BLaER1 treated with 17β-estradiol and CSF1 and Interleukin-3, amounts not matched to agents 10 nM and 100 nM (cell line): ENCODE measurements at regions not wholly inside any gene's neighbourhood (a gene's known extent, or its start where the extent isn't known, plus 50 kb on each side); places are given as distances from the start of the nearest gene placed in this dataset.
"Not testable (repeated sequence)": the region's sequence is repeated elsewhere in the genome, so short reads cannot be mapped to it uniquely, and the experiment has no call there.

Experiments
- H3K27ac ChIP-seq, 11 experiments: shearing (Covaris generic); formaldehyde crosslinking; 2 replicates each; pipeline ENCODE4 v1.8.1; 2022
- H3K27me3 ChIP-seq, 11 experiments: shearing (Covaris generic); formaldehyde crosslinking; 2 replicates each; pipeline ENCODE4 v1.8.1; 2022
- H3K36me3 ChIP-seq, 11 experiments: shearing (Covaris generic); formaldehyde crosslinking; 2 replicates each; pipeline ENCODE4 v1.8.1; 2022
- H3K4me1 ChIP-seq, 10 experiments: shearing (Covaris generic); formaldehyde crosslinking; 2 replicates each; pipeline ENCODE4 v1.8.1; 2022
- H3K4me2 ChIP-seq, 11 experiments: shearing (Covaris generic); formaldehyde crosslinking; 2 replicates each; pipeline ENCODE4 v1.8.1; 2022
- H3K4me3 ChIP-seq, 10 experiments: shearing (Covaris generic); formaldehyde crosslinking; 2 replicates each; pipeline ENCODE4 v1.8.1; 2022
- H3K9ac ChIP-seq, 11 experiments: shearing (Covaris generic); formaldehyde crosslinking; 2 replicates each; pipeline ENCODE4 v1.8.1; 2022
- H3K9me3 ChIP-seq, 11 experiments: shearing (Covaris generic); formaldehyde crosslinking; replicated peaks in 1 of 11; 2 replicates each; pipeline ENCODE4 v1.8.1; 2022
- H4K20me1 ChIP-seq, 11 experiments: shearing (Covaris generic); formaldehyde crosslinking; 2 replicates each; pipeline ENCODE4 v1.8.1; 2022
- Cebpa-rat ChIP-seq, 11 experiments: shearing (Covaris generic); IDR thresholded peaks; 2 replicates each; pipeline ENCODE4 v1.8.1; 2022

- Histone ChIP-seq H3K9me3 (no peaks in the 10 kb centered on the region), H3K27ac (no peak overlapping the region), H3K4me1 (no peaks in the 10 kb centered on the region), H3K9ac (no peak overlapping the region), H3K27me3 (no peaks in the 10 kb centered on the region), H3K36me3 (no peaks in the 10 kb centered on the region), H3K4me2 (no peak overlapping the region), H4K20me1 (no peaks in the 10 kb centered on the region), H3K4me3 (no peak overlapping the region)
- TF ChIP-seq Cebpa-rat (IDR thresholded peaks at IDR 0.05): no peak
Observed at GRCh38 chr4:177528620-177529019, 86.4 kb upstream of the AGA start.

GRCh38 chr4:177530561-177530960 is 88.3 kb upstream of the AGA start:
- H3K27ac ChIP-seq: no peak overlapping the region
- no peak for TF ChIP-seq Cebpa-rat (IDR thresholded peaks at IDR 0.05)
- no peak overlapping the region for H3K4me3 ChIP-seq
- H3K9ac ChIP-seq: no peak overlapping the region
- H3K4me2 ChIP-seq: no peak overlapping the region
- no peaks in the 10 kb centered on the region for H3K36me3 ChIP-seq
- no peaks in the 10 kb centered on the region for H3K27me3 ChIP-seq
- no peaks in the 10 kb centered on the region for H3K9me3 ChIP-seq
- H3K4me1 ChIP-seq: no peaks in the 10 kb centered on the region
- H4K20me1 ChIP-seq: no peaks in the 10 kb centered on the region

GRCh38 chr4:177532358-177532757 is 90.1 kb upstream of the AGA start:
- no peaks in the 10 kb centered on the region for H3K9me3 ChIP-seq
- no peak overlapping the region for H3K4me3 ChIP-seq
- no peaks in the 10 kb centered on the region for H3K36me3 ChIP-seq
- H3K4me1 ChIP-seq: no peaks in the 10 kb centered on the region
- no peak overlapping the region for H3K27ac ChIP-seq
- H3K4me2 ChIP-seq: no peak overlapping the region
- no peak for TF ChIP-seq Cebpa-rat (IDR thresholded peaks at IDR 0.05)
- H3K9ac ChIP-seq: no peak overlapping the region
- H3K27me3 ChIP-seq: no peaks in the 10 kb centered on the region
- H4K20me1 ChIP-seq: no peaks in the 10 kb centered on the region

DNA sequence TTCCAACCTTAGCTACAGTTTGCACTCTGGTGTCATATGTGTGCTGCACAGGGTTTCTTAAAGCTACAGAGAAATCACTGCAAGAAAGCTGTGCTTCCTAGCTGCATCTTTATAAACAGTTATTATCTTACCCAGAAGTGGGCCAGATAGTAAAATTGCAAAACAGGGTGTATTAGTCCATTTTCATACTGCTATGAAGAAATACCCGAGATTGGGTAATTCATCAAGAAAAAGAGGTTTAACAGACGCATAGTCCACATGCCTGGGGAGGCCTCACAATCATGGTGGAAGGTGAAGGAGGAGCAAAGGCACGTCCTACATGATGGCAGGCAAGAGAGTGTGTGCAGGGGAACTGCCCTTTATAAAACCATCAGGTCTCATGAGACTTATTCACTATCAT is 92.6 kb upstream of the AGA start:
- not testable (repeated sequence) for H3K9ac ChIP-seq, H4K20me1 ChIP-seq, H3K4me1 ChIP-seq, H3K36me3 ChIP-seq, H3K4me2 ChIP-seq, H3K4me3 ChIP-seq, H3K27me3 ChIP-seq, H3K27ac ChIP-seq, H3K9me3 ChIP-seq

DNA sequence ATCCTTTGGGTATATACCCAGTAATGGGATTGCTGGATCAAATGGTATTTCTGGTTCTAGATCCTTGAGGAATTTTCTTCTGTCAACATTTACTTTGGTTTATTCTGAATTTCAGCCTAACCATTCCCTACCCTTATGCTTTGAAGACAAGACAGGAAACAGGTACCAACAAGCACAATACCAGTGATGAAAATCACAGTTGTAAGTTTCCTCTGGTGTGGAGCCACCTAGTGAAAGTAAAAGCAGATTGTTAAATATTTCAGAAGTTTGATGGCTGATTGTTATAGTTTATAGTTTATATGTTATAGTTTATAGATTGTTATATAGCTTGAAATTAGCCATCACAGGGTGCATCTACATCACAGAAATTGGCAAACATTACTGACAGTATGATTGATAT is 104.5 kb upstream of the AGA start:
- no peaks in the 10 kb centered on the region for H3K4me1 ChIP-seq
- H3K9ac ChIP-seq: no peak overlapping the region
- H4K20me1 ChIP-seq: no peaks in the 10 kb centered on the region
- H3K9me3 ChIP-seq: peaks cover 0 to 1% (median 0%) of the 10 kb centered on the region in 11 experiments; a peak in 6 of 22 replicates
- no peak overlapping the region for H3K4me2 ChIP-seq
- H3K36me3 ChIP-seq: no peaks in the 10 kb centered on the region
- H3K27ac ChIP-seq: no peak overlapping the region
- no peak for TF ChIP-seq Cebpa-rat (IDR thresholded peaks at IDR 0.05)
- H3K27me3 ChIP-seq: no peaks in the 10 kb centered on the region
- H3K4me3 ChIP-seq: no peak overlapping the region

- no peak overlapping the region for H3K27ac ChIP-seq
- no peaks in the 10 kb centered on the region for H3K4me1 ChIP-seq
- no peak overlapping the region for H3K4me2 ChIP-seq
- no peak for TF ChIP-seq Cebpa-rat (IDR thresholded peaks at IDR 0.05)
- H3K27me3 ChIP-seq: no peaks in the 10 kb centered on the region
- no peak overlapping the region for H3K9ac ChIP-seq
- H4K20me1 ChIP-seq: no peaks in the 10 kb centered on the region
- no peaks in the 10 kb centered on the region for H3K9me3 ChIP-seq
- H3K36me3 ChIP-seq: no peaks in the 10 kb centered on the region
- H3K4me3 ChIP-seq: no peak overlapping the region
Observed at GRCh38 chr4:177547985-177548384, 105.7 kb upstream of the AGA start.

DNA sequence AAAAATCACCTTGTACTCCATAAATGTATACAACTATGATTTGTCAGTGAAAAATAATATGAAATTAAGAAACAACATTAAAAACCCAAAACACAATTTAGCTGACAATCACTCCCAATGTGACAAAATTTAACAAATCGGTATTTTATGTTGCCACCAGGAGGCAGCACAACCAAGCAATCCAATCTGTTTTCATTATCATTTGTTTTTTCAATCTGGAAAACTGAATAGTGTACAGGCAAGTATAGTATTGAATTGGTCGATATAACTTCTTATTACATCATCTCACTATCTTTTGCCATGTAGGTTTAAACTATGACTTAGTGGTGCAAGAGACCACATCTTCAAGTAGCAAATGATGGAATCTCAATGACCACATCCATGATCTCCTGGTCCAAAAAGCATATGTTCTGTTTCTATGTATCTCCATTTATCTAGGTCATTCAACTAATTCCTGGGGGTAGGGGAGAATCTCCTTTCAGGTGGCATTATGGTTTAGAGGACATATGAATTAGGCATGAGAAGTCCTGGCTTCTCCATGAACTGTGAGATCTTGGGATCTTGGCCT is 112.9 kb upstream of the AGA start:
- TF ChIP-seq Cebpa-rat (IDR thresholded peaks at IDR 0.05): no peak
- Histone ChIP-seq H3K4me1 (no peaks in the 10 kb centered on the region), H3K4me3 (no peak overlapping the region), H3K27ac (no peak overlapping the region), H3K4me2 (no peak overlapping the region), H3K27me3 (no peaks in the 10 kb centered on the region), H3K9ac (no peak overlapping the region), H3K9me3 (no peaks in the 10 kb centered on the region; a peak in 1 of 22 replicates), H4K20me1 (no peaks in the 10 kb centered on the region), H3K36me3 (no peaks in the 10 kb centered on the region)

- no peak for TF ChIP-seq Cebpa-rat (IDR thresholded peaks at IDR 0.05)
- Histone ChIP-seq H3K4me1 (no peaks in the 10 kb centered on the region), H3K27ac (no peak overlapping the region), H3K27me3 (no peaks in the 10 kb centered on the region), H3K36me3 (no peaks in the 10 kb centered on the region), H3K4me2 (no peak overlapping the region), H3K9ac (no peak overlapping the region), H3K9me3 (no peaks in the 10 kb centered on the region; a peak in 1 of 22 replicates), H3K4me3 (no peak overlapping the region), H4K20me1 (no peaks in the 10 kb centered on the region)
Observed at GRCh38 chr4:177557416-177557815, 115.2 kb upstream of the AGA start.

DNA sequence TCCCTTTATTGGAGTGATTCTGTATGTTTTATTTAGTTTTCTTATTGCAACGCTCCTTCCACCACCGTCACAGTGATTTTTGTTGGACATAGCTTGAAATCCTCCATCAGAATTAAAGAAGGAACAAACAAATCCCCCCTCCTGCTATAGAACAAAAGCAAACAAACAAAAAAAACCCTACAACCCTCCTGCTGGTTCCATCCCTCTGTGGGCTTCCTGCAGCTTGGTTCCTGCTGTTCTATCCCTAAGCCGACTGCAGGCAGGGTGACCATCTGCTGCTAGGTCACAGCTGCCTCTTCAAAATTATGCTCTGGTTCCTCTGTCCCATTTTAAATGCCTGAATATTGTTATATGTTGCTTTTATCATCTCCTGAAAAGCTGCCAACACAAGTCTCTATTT is 116.8 kb upstream of the AGA start:
- Histone ChIP-seq H3K4me1 (no peaks in the 10 kb centered on the region), H3K27ac (no peak overlapping the region), H3K4me3 (no peak overlapping the region), H3K4me2 (no peak overlapping the region), H3K36me3 (no peaks in the 10 kb centered on the region), H3K27me3 (no peaks in the 10 kb centered on the region), H3K9me3 (no peaks in the 10 kb centered on the region; a peak in 1 of 22 replicates), H4K20me1 (no peaks in the 10 kb centered on the region), H3K9ac (no peak overlapping the region)
- no peak for TF ChIP-seq Cebpa-rat (IDR thresholded peaks at IDR 0.05)

DNA sequence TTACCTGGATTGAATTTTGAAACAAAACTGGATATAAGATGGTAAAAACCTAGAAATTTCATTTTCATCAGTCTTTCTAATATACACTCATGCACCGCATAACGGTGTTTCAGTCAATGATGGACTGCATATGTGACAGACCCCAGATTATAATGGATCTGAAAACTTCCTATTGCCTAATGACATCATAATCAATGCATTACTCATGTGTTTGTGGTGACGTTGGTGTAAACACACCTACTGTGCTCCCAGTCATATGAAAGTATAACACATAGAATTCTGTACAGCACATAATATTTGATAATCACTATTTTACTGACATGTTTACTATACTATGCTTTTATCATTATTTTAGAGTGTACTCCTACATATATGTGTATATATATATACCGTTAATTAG is 119.9 kb upstream of the AGA start:
- no peaks in the 10 kb centered on the region for H3K4me1 ChIP-seq
- H3K4me2 ChIP-seq: no peak overlapping the region
- no peak overlapping the region for H3K27ac ChIP-seq
- H3K36me3 ChIP-seq: no peaks in the 10 kb centered on the region
- no peaks in the 10 kb centered on the region for H3K27me3 ChIP-seq
- TF ChIP-seq Cebpa-rat (IDR thresholded peaks at IDR 0.05): no peak
- H4K20me1 ChIP-seq: no peaks in the 10 kb centered on the region
- no peak overlapping the region for H3K9ac ChIP-seq
- H3K9me3 ChIP-seq: no peaks in the 10 kb centered on the region; a peak in 1 of 22 replicates
- no peak overlapping the region for H3K4me3 ChIP-seq

GRCh38 chr4:177562859-177563258 is 120.6 kb upstream of the AGA start:
- no peak overlapping the region for H3K4me2 ChIP-seq

More at GRCh38 chr4:177562859-177563258, 120.6 kb upstream of the AGA start:
- Histone ChIP-seq H3K4me1 (no peaks in the 10 kb centered on the region), H3K27ac (no peak overlapping the region), H3K9ac (no peak overlapping the region), H3K4me3 (no peak overlapping the region), H3K9me3 (no peaks in the 10 kb centered on the region), H3K36me3 (no peaks in the 10 kb centered on the region), H4K20me1 (no peaks in the 10 kb centered on the region), H3K27me3 (no peaks in the 10 kb centered on the region)
- TF ChIP-seq Cebpa-rat (IDR thresholded peaks at IDR 0.05): no peak
